Peyer's patch (tissue), 4 donors: ENCODE measurements at regions not wholly inside any gene's neighbourhood (a gene's known extent, or its start where the extent isn't known, plus 50 kb on each side); places are given as distances from the start of the nearest gene placed in this dataset.

ENCODE experiments used
- DNase-seq, 3 donors: peaks; one replicate each; pipeline ENCODE4 v3.0.0-alpha.2; 2017 to 2019
- H3K27ac ChIP-seq, 4 donors: fragments of 200-600 bp; sonication (generic); one replicate each; pipeline ENCODE4 v1.5.1; 2016 to 2019
- H3K27me3 ChIP-seq, 2 donors: fragments of 200-600 bp; sonication (generic); one replicate each; pipeline ENCODE4 v1.5.1; 2019
- H3K36me3 ChIP-seq, 3 donors: fragments of 200-600 bp; sonication (generic); one replicate each; pipeline ENCODE4 v1.5.1; 2016 to 2019
- H3K4me1 ChIP-seq, 4 donors: fragments of 200-600 bp; sonication (generic); one replicate each; pipeline ENCODE4 v1.5.1; 2016 to 2019
- H3K4me3 ChIP-seq, 4 donors: fragments of 200-600 bp; sonication (generic); 1 replicate in 3 of 4; 2 replicates in 1 of 4; pipeline ENCODE4 v1.5.1; 2016 to 2019; ENCODE audit warnings: mild to moderate bottlenecking in 1 of 4
- H3K9me3 ChIP-seq, 4 donors: fragments of 200-600 bp; sonication (generic); one replicate each; pipeline ENCODE4 v1.5.1; 2016 to 2019; ENCODE audit warnings: mild to moderate bottlenecking in 1 of 4
- CTCF ChIP-seq, 6 experiments: fragments of 450-650 bp in 4 of 6; fragments of 200-600 bp in 2 of 6; sonication (generic) in 1 of 6; IDR thresholded peaks; one replicate each; pipeline ENCODE4 v1.5.1; 2017 to 2019; ENCODE audit warnings: antibody characterized with exemption in 6 of 6, mild to moderate bottlenecking in 3 of 6, moderate library complexity in 1 of 6
- POLR2A ChIP-seq, 2 donors: fragments of 450-650 bp; IDR thresholded peaks; one replicate each; pipeline ENCODE4 v1.5.1; 2017; ENCODE audit warnings: antibody characterized with exemption in 2 of 2, mild to moderate bottlenecking in 2 of 2, moderate library complexity in 2 of 2

- no peaks in the 10 kb centered on the region for H3K9me3 ChIP-seq
- no peaks in the 10 kb centered on the region for H3K27me3 ChIP-seq
- no peaks in the 10 kb centered on the region for H3K36me3 ChIP-seq
- no peak for TF ChIP-seq CTCF (IDR thresholded peaks at IDR 0.05)
- TF ChIP-seq POLR2A (IDR thresholded peaks at IDR 0.05): no peak
- peaks cover 0 to 9% (median 0%) of the 10 kb centered on the region in 4 donors for H3K4me1 ChIP-seq
- DNase-seq: no peak
- no peak overlapping the region for H3K27ac ChIP-seq
- no peak overlapping the region for H3K4me3 ChIP-seq
These were observed 221.9 kb upstream of the TOPAZ1 start for GRCh38 chr3:44019736-44020135.

GRCh38 chr3:44020143-44020542, 221.5 kb upstream of the TOPAZ1 start:
- Histone ChIP-seq H3K4me1 (peaks cover 0 to 9% (median 0%) of the 10 kb centered on the region in 4 donors), H3K27ac (no peak overlapping the region), H3K4me3 (no peak overlapping the region), H3K9me3 (no peaks in the 10 kb centered on the region), H3K36me3 (no peaks in the 10 kb centered on the region), H3K27me3 (no peaks in the 10 kb centered on the region)
- TF ChIP-seq POLR2A (IDR thresholded peaks at IDR 0.05): no peak
- TF ChIP-seq CTCF (IDR thresholded peaks at IDR 0.05): no peak
- no peak for DNase-seq

- Histone ChIP-seq H3K4me1 (peaks cover 0 to 9% (median 0%) of the 10 kb centered on the region in 4 donors), H3K27ac (no peak overlapping the region), H3K4me3 (peak overlapping the region in 1 of 4 donors; percentile 11), H3K27me3 (no peaks in the 10 kb centered on the region), H3K36me3 (no peaks in the 10 kb centered on the region), H3K9me3 (no peaks in the 10 kb centered on the region)
- DNase-seq: no peak
- TF ChIP-seq CTCF (IDR thresholded peaks at IDR 0.05) (no peak), POLR2A (IDR thresholded peaks at IDR 0.05) (no peak)
These were observed 219.8 kb upstream of the TOPAZ1 start for GRCh38 chr3:44021651-44022594.

- Histone ChIP-seq H3K27me3 (no peaks in the 10 kb centered on the region), H3K27ac (no peak overlapping the region), H3K4me1 (peaks cover 0 to 9% (median 0%) of the 10 kb centered on the region in 4 donors), H3K4me3 (no peak overlapping the region), H3K36me3 (no peaks in the 10 kb centered on the region), H3K9me3 (no peaks in the 10 kb centered on the region)
- no peak for DNase-seq
- TF ChIP-seq CTCF (IDR thresholded peaks at IDR 0.05) (no peak), POLR2A (IDR thresholded peaks at IDR 0.05) (no peak)
These were observed 217.6 kb upstream of the TOPAZ1 start for GRCh38 chr3:44023961-44024593.

GRCh38 chr3:44026220-44026865, 215.3 kb upstream of the TOPAZ1 start:
- TF ChIP-seq POLR2A (IDR thresholded peaks at IDR 0.05) (no peak), CTCF (IDR thresholded peaks at IDR 0.05) (no peak)
- H3K36me3 ChIP-seq: no peaks in the 10 kb centered on the region

More at GRCh38 chr3:44026220-44026865, 215.3 kb upstream of the TOPAZ1 start:
- Histone ChIP-seq H3K27me3 (no peaks in the 10 kb centered on the region), H3K4me1 (peaks cover 0 to 9% (median 0%) of the 10 kb centered on the region in 4 donors), H3K9me3 (no peaks in the 10 kb centered on the region), H3K27ac (no peak overlapping the region), H3K4me3 (no peak overlapping the region)
- no peak for DNase-seq
